NCI-H2107 (cell line): ENCODE measurements at regions not wholly inside any gene's neighbourhood (a gene's known extent, or its start where the extent isn't known, plus 50 kb on each side); places are given as distances from the start of the nearest gene placed in this dataset.

Experiments used
- DNase-seq: peaks from one replicate; lab custom pipeline; 2025; lab: John Stamatoyannopoulos, UW

- DNase-seq, result no peak
Observed at GRCh38 chr3:124676236-124676635, 54.0 kb upstream of the UMPS start.

GRCh38 chr3:124679048-124679638, 51.1 kb upstream of the UMPS start:
- no peak for DNase-seq
